ENCODE measurements at regions not wholly inside any gene's neighbourhood (a gene's known extent, or its start where the extent isn't known, plus 50 kb on each side); places are given as distances from the start of the nearest gene placed in this dataset.
"Not testable (repeated sequence)": the region's sequence is repeated elsewhere in the genome, so short reads cannot be mapped to it uniquely, and the experiment has no call there.

DNA sequence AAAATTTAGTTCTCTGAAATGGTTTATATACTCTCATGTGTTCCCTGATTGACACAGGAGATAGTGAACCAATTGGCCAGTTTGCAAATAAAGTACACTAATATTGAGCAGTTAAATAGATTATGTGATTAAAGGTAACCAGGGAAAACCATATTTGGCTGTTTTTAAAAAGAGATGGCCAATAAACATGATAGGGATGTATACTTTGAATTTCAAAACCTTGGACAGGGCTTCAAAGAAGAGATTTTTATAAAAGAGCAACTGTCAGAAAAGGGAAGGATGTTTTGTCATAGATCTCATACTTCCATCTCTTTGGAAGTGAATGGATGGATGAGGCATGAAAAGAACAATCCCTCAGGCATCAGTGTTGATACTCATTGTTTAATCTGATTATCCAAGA is 825.3 kb downstream of the STIM2 start:
- no peaks in the 10 kb centered on the region for H4K20me1 ChIP-seq (ENCODE audit: insufficient read depth)
- no peak for DNase-seq
- H3K4me1 ChIP-seq (ENCODE audit: insufficient read depth) = no peaks in the 10 kb centered on the region
- TF ChIP-seq EZH2phosphoT487 (IDR thresholded peaks at IDR 0.05; ENCODE audit: insufficient read depth, low read depth) (no peak), EZH2 (IDR thresholded peaks at IDR 0.05; ENCODE audit: insufficient read depth, poor library complexity, severe bottlenecking) (no peak)
- no peaks in the 10 kb centered on the region for H3K9me3 ChIP-seq (ENCODE audit: low read depth)
- H3K36me3 ChIP-seq (ENCODE audit: low read depth) = no peaks in the 10 kb centered on the region
- no peaks in the 10 kb centered on the region for H3K9me2 ChIP-seq (ENCODE audit: insufficient read depth)
- in situ Hi-C loops (cut with MboI) = no loop called here
- no peak overlapping the region for H3K9ac ChIP-seq
- H2AFZ ChIP-seq = no peak overlapping the region
- no peaks in the 10 kb centered on the region for H3K79me2 ChIP-seq (ENCODE audit: insufficient read depth)
- H3F3A ChIP-seq (ENCODE audit: insufficient read depth) = no peaks in the 10 kb centered on the region
- no peak overlapping the region for H3K27ac ChIP-seq
- no peaks in the 10 kb centered on the region for H3K27me3 ChIP-seq (replicated peaks; ENCODE audit: insufficient read depth)
- no peak overlapping the region for H3K4me3 ChIP-seq
- H3K4me2 ChIP-seq (ENCODE audit: unreplicated experiment) = no peak overlapping the region

DNA sequence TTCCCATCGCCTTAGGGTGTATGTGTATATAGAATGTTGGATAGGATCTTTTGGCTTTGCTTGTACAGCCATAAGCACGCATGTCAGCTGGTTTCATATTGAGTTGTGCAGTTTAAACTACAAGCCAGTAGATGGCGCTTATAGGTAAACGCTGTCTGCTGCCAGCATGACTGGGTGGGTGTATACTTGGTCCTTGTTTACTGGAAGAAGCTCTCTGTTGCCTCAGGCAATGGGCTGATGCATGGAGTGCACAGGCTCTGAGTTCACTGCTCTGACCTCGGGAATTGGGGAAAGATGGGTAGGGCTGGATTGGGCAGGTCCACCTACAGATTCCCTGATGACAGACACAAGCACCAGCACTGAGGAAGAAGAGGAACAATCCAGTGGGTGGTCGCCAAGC is 831.5 kb downstream of the STIM2 start:
- 12% methylated on average over 6 of the region's 6 CpGs for WGBS, 2 experiments (ENCODE audit: low coverage in 1 of 2, low lambda C conversion rate in 2 of 2, missing lambda C conversion rate in 2 of 2)
- in situ Hi-C loops (cut with MboI) = no loop called here
- Histone ChIP-seq H3K9me3 (ENCODE audit: low read depth) (no peaks in the 10 kb centered on the region), H3K36me3 (ENCODE audit: low read depth) (no peaks in the 10 kb centered on the region), H3K4me2 (ENCODE audit: unreplicated experiment) (no peak overlapping the region), H3K79me2 (ENCODE audit: insufficient read depth) (no peaks in the 10 kb centered on the region), H2AFZ (no peak overlapping the region), H3K4me3 (no peak overlapping the region), H3K27ac (no peak overlapping the region), H3K27me3 (replicated peaks; ENCODE audit: insufficient read depth) (no peaks in the 10 kb centered on the region), H4K20me1 (ENCODE audit: insufficient read depth) (no peaks in the 10 kb centered on the region), H3K9ac (no peak overlapping the region), H3F3A (ENCODE audit: insufficient read depth) (no peaks in the 10 kb centered on the region), H3K9me2 (ENCODE audit: insufficient read depth) (no peaks in the 10 kb centered on the region), H3K4me1 (ENCODE audit: insufficient read depth) (no peaks in the 10 kb centered on the region)
- TF ChIP-seq EZH2phosphoT487 (IDR thresholded peaks at IDR 0.05; ENCODE audit: insufficient read depth, low read depth) (no peak), EZH2 (IDR thresholded peaks at IDR 0.05; ENCODE audit: insufficient read depth, poor library complexity, severe bottlenecking) (no peak)
- DNase-seq = peak; percentile 47

DNA sequence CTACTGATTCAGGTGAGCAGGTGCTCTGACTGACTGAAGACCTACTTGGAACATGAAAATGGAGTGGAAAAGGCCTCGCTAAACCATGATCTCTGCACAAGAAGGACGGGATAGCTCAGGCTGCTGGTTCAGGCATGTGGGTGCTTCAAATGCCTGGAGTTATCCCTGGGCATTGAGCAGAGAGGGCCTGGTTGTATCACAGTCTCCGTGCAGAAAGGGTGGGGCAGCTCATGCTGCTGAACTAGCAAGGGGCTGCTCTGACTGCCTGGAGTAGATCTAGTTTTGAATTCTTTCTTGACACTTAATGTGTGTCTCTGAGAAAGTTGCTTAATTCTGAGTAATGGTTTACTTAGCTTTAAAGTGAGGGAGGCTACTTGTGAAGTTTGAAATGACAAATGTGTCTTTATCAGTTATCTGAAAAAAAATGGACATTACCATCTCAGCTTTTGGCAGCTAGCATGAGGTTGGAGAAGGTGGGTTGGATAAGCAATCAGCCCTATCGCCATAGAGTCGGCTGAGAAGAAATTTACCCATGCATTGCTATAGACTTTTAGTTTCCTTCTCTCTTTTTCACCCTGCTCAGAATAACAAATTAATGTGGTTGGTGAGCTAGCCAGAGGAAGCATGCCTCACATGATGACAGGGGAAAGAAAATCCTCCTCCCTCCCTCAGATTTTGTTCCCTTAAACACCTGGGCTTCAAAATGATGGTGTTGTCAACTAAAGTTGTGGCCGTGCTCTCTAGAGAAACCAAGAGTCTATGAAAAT is 832.4 kb downstream of the STIM2 start:
- WGBS, 2 experiments (ENCODE audit: low coverage in 1 of 2, low lambda C conversion rate in 2 of 2, missing lambda C conversion rate in 2 of 2) = 31 to 38% methylated on average over 6 of the region's 6 CpGs
- no peaks in the 10 kb centered on the region for H3K36me3 ChIP-seq (ENCODE audit: low read depth)
- no peak overlapping the region for H3K4me3 ChIP-seq
- no peaks in the 10 kb centered on the region for H4K20me1 ChIP-seq (ENCODE audit: insufficient read depth)
- H3K9ac ChIP-seq = no peak overlapping the region
- H3K9me3 ChIP-seq (ENCODE audit: low read depth) = no peaks in the 10 kb centered on the region
- TF ChIP-seq EZH2 (IDR thresholded peaks at IDR 0.05; ENCODE audit: insufficient read depth, poor library complexity, severe bottlenecking) (no peak), EZH2phosphoT487 (IDR thresholded peaks at IDR 0.05; ENCODE audit: insufficient read depth, low read depth) (no peak)
- H3K9me2 ChIP-seq (ENCODE audit: insufficient read depth) = no peaks in the 10 kb centered on the region
- no peak for DNase-seq
- H3K4me2 ChIP-seq (ENCODE audit: unreplicated experiment) = no peak overlapping the region
- no peaks in the 10 kb centered on the region for H3K4me1 ChIP-seq (ENCODE audit: insufficient read depth)
- no peaks in the 10 kb centered on the region for H3K79me2 ChIP-seq (ENCODE audit: insufficient read depth)
- no peaks in the 10 kb centered on the region for H3F3A ChIP-seq (ENCODE audit: insufficient read depth)
- H3K27me3 ChIP-seq (replicated peaks; ENCODE audit: insufficient read depth) = no peaks in the 10 kb centered on the region
- H3K27ac ChIP-seq = no peak overlapping the region
- in situ Hi-C loops (cut with MboI) = no loop called here
- no peak overlapping the region for H2AFZ ChIP-seq

DNA sequence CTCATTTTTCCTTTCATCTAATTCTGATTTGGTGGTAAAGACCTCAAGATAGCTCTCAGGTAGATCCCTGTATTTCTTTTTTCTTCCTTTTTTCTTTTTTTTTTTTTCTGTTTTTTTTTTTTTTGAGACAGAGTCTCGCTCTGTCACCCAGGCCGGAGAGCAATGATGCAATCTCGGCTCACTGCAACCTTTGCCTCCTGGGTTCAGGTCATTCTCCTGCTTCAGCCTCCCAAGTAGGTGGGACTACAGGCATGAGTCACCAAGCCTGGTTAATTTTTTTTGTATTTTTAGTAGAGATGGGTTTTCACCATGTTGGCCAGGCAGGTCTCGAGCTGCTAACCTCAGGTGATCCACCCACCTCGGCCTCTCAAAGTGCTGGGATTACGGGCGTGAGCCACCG is 835.6 kb downstream of the STIM2 start:
- DNase-seq; H3K9me3 ChIP-seq (ENCODE audit: low read depth); H3K27me3 ChIP-seq (replicated peaks; ENCODE audit: insufficient read depth); H3K79me2 ChIP-seq (ENCODE audit: insufficient read depth); H4K20me1 ChIP-seq (ENCODE audit: insufficient read depth); H3K36me3 ChIP-seq (ENCODE audit: low read depth); H3K27ac ChIP-seq; in situ Hi-C loops (cut with MboI); H3K4me1 ChIP-seq (ENCODE audit: insufficient read depth); H3K4me2 ChIP-seq (ENCODE audit: unreplicated experiment); H3K9me2 ChIP-seq (ENCODE audit: insufficient read depth); H3K9ac ChIP-seq; H2AFZ ChIP-seq; H3K4me3 ChIP-seq; H3F3A ChIP-seq (ENCODE audit: insufficient read depth): not testable (repeated sequence)
- WGBS, 2 experiments (ENCODE audit: low coverage in 1 of 2, low lambda C conversion rate in 2 of 2, missing lambda C conversion rate in 2 of 2) = 26 to 44% methylated on average over 7 to 8 of the region's 8 CpGs

DNA sequence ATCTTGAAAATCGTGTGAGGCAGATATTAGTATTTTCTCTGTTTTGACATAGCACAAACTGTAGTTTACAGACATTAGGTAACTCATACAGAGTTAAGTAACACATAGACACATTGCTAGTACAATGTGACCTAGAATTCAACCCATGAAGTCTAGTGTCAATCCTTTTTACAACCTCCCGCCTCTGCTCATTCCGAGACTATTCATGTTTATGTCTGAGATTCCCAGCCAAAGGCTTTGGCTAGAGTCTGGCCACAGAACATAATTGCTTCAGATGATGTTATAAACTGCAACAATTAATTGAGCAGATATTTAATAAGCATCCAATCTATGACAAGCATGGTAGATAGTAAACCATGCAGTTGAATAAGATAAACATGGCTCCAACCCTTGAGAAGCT is 841.0 kb downstream of the STIM2 start:
- no peaks in the 10 kb centered on the region for H3K36me3 ChIP-seq (ENCODE audit: low read depth)
- H3K4me2 ChIP-seq (ENCODE audit: unreplicated experiment) = no peak overlapping the region
- no peaks in the 10 kb centered on the region for H3F3A ChIP-seq (ENCODE audit: insufficient read depth)
- TF ChIP-seq EZH2 (IDR thresholded peaks at IDR 0.05; ENCODE audit: insufficient read depth, poor library complexity, severe bottlenecking) (no peak), EZH2phosphoT487 (IDR thresholded peaks at IDR 0.05; ENCODE audit: insufficient read depth, low read depth) (no peak)
- H2AFZ ChIP-seq = no peak overlapping the region
- no peak overlapping the region for H3K4me3 ChIP-seq
- no peaks in the 10 kb centered on the region for H3K27me3 ChIP-seq (replicated peaks; ENCODE audit: insufficient read depth)
- H3K4me1 ChIP-seq (ENCODE audit: insufficient read depth) = no peaks in the 10 kb centered on the region
- no peak for DNase-seq
- no peaks in the 10 kb centered on the region for H4K20me1 ChIP-seq (ENCODE audit: insufficient read depth)
- 1 to 4% methylated on average over 3 of the region's 3 CpGs for whole genome bisulfite sequencing, 2 experiments (ENCODE audit: low coverage in 1 of 2, low lambda C conversion rate in 2 of 2, missing lambda C conversion rate in 2 of 2)
- in situ Hi-C loops (cut with MboI) = no loop called here
- H3K79me2 ChIP-seq (ENCODE audit: insufficient read depth) = no peaks in the 10 kb centered on the region
- H3K9ac ChIP-seq = no peak overlapping the region
- no peak overlapping the region for H3K27ac ChIP-seq
- H3K9me2 ChIP-seq (ENCODE audit: insufficient read depth) = no peaks in the 10 kb centered on the region
- H3K9me3 ChIP-seq (ENCODE audit: low read depth) = no peaks in the 10 kb centered on the region
